Smooth muscle cell (in vitro differentiated cells): ENCODE measurements at regions not wholly inside any gene's neighbourhood (a gene's known extent, or its start where the extent isn't known, plus 50 kb on each side); places are given as distances from the start of the nearest gene placed in this dataset.

Source experiments
- DNase-seq: peaks from one replicate; lab custom pipeline; 2025; ENCODE audit not compliant: unreplicated experiment; lab: John Stamatoyannopoulos, UW
- H2AFZ ChIP-seq: fragments of 200-600 bp; sonication (generic); 2 replicates; pipeline ENCODE4 v1.6.0; 2016; ENCODE audit warnings: antibody characterized with exemption, low read depth, mild to moderate bottlenecking
- H3F3A ChIP-seq: fragments of 200-600 bp; sonication (generic); 2 replicates; pipeline ENCODE4 v1.6.0; 2017; ENCODE audit warnings: antibody characterized with exemption, low read depth
- H3K27ac ChIP-seq: fragments of 200-600 bp; sonication (generic); 2 replicates; pipeline ENCODE4 v1.5.1; 2016; ENCODE audit warnings: low read depth, mild to moderate bottlenecking
- H3K27me3 ChIP-seq: fragments of 200-600 bp; sonication (generic); 2 replicates; pipeline ENCODE4 v1.6.1; 2016; ENCODE audit warnings: low read depth, mild to moderate bottlenecking
- H3K36me3 ChIP-seq: fragments of 200-600 bp; sonication (generic); 2 replicates; pipeline ENCODE4 v1.5.1; 2016; ENCODE audit warnings: low read depth
- H3K4me1 ChIP-seq: fragments of 200-600 bp; sonication (generic); 2 replicates; pipeline ENCODE4 v1.5.1; 2016; ENCODE audit warnings: low read depth
- H3K4me2 ChIP-seq: fragments of 200-600 bp; sonication (generic); 2 replicates; pipeline ENCODE4 v1.6.0; 2016; ENCODE audit warnings: mild to moderate bottlenecking
- H3K4me3 ChIP-seq: fragments of 200-600 bp; sonication (generic); 2 replicates; pipeline ENCODE4 v1.5.1; 2016; ENCODE audit warnings: mild to moderate bottlenecking
- H3K79me2 ChIP-seq: fragments of 200-600 bp; sonication (generic); 2 replicates; pipeline ENCODE4 v1.6.0; 2016; ENCODE audit warnings: low read depth, mild to moderate bottlenecking
- H3K9ac ChIP-seq: fragments of 200-600 bp; sonication (generic); 2 replicates; pipeline ENCODE4 v1.6.0; 2016; ENCODE audit warnings: low read depth
- H3K9me3 ChIP-seq: fragments of 200-600 bp; sonication (generic); replicated peaks from 2 replicates; pipeline ENCODE4 v1.5.1; 2016; ENCODE audit warnings: low read depth
- H4K20me1 ChIP-seq: fragments of 200-600 bp; sonication (generic); 2 replicates; pipeline ENCODE4 v1.6.0; 2016; ENCODE audit warnings: low read depth
- WGBS: methylation state at CpG from one replicate; pipeline ENCODE4 v1.1.7; 2016; ENCODE audit warnings: low lambda C conversion rate; 5-methylcytosine and 5-hydroxymethylcytosine counted together
- TF ChIP-seq, protein P1 (sequence below): fragments of 200-600 bp; sonication (generic); IDR thresholded peaks from 2 replicates; pipeline ENCODE4 v1.5.1; 2017; ENCODE audit warnings: borderline replicate concordance, mild to moderate bottlenecking, antibody characterized with exemption; ENCODE audit not compliant: insufficient read depth, poor library complexity, severe bottlenecking

DNA sequence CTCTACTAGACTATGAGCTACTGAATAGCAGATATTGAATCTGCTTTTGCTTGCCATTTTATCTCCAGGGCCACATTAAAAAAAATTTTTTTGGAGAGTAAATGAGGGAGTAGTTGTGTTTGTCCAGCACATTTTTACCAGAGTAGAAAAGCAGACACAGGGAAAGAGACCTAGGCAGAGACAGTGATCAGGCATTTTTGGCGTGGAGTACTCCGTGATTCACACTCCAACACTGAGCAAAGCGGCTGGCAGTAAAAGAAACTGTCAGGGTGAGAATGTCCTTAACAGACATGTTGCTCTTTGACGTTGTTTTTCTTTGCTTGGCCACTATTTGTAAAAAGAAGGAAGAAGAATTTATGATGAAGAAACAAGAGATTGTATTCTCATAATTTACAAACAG, 304.0 kb downstream of the TDRD3 start:
- H3K4me3 ChIP-seq = no peak overlapping the region
- peaks cover 7% of the 10 kb centered on the region for H3K27me3 ChIP-seq
- no peaks in the 10 kb centered on the region for H3K79me2 ChIP-seq
- H3K9me3 ChIP-seq = no peaks in the 10 kb centered on the region
- TF ChIP-seq, protein P1, sequence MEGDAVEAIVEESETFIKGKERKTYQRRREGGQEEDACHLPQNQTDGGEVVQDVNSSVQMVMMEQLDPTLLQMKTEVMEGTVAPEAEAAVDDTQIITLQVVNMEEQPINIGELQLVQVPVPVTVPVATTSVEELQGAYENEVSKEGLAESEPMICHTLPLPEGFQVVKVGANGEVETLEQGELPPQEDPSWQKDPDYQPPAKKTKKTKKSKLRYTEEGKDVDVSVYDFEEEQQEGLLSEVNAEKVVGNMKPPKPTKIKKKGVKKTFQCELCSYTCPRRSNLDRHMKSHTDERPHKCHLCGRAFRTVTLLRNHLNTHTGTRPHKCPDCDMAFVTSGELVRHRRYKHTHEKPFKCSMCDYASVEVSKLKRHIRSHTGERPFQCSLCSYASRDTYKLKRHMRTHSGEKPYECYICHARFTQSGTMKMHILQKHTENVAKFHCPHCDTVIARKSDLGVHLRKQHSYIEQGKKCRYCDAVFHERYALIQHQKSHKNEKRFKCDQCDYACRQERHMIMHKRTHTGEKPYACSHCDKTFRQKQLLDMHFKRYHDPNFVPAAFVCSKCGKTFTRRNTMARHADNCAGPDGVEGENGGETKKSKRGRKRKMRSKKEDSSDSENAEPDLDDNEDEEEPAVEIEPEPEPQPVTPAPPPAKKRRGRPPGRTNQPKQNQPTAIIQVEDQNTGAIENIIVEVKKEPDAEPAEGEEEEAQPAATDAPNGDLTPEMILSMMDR = no peak
- WGBS = 46% methylated on average over 4 of the region's 4 CpGs
- no peak overlapping the region for H3K4me2 ChIP-seq
- no peak for DNase-seq
- no peak overlapping the region for H3K27ac ChIP-seq
- H3K4me1 ChIP-seq = peaks cover 4% of the 10 kb centered on the region
- no peaks in the 10 kb centered on the region for H3K36me3 ChIP-seq
- no peaks in the 10 kb centered on the region for H3F3A ChIP-seq
- no peak overlapping the region for H2AFZ ChIP-seq
- H3K9ac ChIP-seq = no peak overlapping the region
- H4K20me1 ChIP-seq = no peaks in the 10 kb centered on the region

DNA sequence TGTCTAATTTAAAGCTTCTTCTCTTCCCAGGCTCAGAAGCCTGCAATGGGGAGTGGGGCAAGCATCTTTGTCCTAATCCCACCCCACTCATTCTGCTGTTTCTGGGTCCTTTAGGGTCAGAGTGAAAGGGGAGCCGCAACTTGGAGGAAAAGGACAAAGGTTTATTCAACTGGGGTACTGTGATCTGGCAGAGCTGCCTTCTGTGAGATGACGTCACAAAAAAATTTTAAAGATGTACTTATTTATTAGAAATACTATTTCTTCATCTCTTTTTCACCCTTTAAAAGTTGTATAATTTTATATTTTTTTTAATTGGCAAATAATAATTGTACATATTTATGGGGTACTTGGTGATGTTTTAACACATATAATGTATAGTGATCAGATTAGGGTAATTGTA, 302.6 kb downstream of the TDRD3 start:
- Histone ChIP-seq H4K20me1 (no peaks in the 10 kb centered on the region), H3K9me3 (no peaks in the 10 kb centered on the region), H3K27ac (no peak overlapping the region), H3K79me2 (no peaks in the 10 kb centered on the region), H3F3A (no peaks in the 10 kb centered on the region), H2AFZ (no peak overlapping the region), H3K4me1 (peaks cover 4% of the 10 kb centered on the region), H3K4me3 (no peak overlapping the region), H3K36me3 (no peaks in the 10 kb centered on the region), H3K9ac (no peak overlapping the region), H3K27me3 (peaks cover 7% of the 10 kb centered on the region), H3K4me2 (no peak overlapping the region)
- TF ChIP-seq, protein P1 = no peak
- WGBS = 88% methylated on average over 2 of the region's 2 CpGs
- no peak for DNase-seq

DNA sequence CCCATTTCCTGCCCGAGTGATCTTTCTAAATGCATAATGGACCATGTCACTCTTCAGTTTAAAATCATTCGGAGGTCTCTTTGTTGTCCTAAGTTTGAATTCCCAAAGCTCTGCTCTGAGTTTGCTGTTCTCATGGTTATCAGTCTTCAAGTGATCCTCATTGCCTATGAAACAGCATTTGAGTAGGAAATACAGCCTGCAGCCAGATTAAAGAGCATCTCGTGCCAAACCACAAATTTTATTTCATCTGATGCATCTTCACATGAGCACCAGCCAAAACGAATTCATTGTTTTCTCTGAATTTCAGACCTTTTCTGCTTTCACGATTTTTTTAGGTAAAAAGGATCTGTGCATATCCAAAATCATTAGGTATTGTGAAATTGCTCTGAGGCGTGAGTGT, 299.6 kb downstream of the TDRD3 start:
- no peak overlapping the region for H3K4me2 ChIP-seq
- H2AFZ ChIP-seq = no peak overlapping the region
- H4K20me1 ChIP-seq = no peaks in the 10 kb centered on the region
- H3K4me3 ChIP-seq = no peak overlapping the region
- peaks cover 7% of the 10 kb centered on the region for H3K27me3 ChIP-seq
- TF ChIP-seq, protein P1 = no peak
- H3K9ac ChIP-seq = no peak overlapping the region
- no peaks in the 10 kb centered on the region for H3K9me3 ChIP-seq
- H3K36me3 ChIP-seq = no peaks in the 10 kb centered on the region
- WGBS = 58% methylated on average over 6 of the region's 6 CpGs
- H3F3A ChIP-seq = no peaks in the 10 kb centered on the region
- DNase-seq = no peak
- H3K27ac ChIP-seq = no peak overlapping the region
- peaks cover 4% of the 10 kb centered on the region for H3K4me1 ChIP-seq
- H3K79me2 ChIP-seq = no peaks in the 10 kb centered on the region

DNA sequence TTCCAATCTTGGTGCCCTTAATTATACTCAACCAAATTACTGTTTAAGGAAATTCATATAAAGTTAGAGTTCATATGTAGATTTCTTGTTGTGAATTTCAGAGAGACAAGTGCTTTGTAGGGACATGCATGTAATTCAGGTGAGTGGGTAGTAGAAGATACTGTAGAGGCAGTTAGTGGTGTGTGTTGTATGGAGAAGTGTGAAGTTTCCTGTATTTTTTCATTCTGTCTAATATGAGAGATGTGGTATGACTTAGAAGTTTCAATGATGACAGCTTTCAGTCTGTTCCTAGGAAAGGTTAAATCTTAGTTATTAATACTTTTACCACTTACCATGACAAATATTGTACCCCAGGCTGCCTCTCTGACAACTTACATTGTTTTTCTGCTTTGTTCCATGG, 294.2 kb downstream of the TDRD3 start:
- H3K79me2 ChIP-seq = no peaks in the 10 kb centered on the region
- H3K27me3 ChIP-seq = no peaks in the 10 kb centered on the region
- no peak for DNase-seq
- no peak overlapping the region for H3K4me2 ChIP-seq
- no peak overlapping the region for H3K4me3 ChIP-seq
- no peaks in the 10 kb centered on the region for H3K9me3 ChIP-seq
- no peaks in the 10 kb centered on the region for H3K4me1 ChIP-seq
- H4K20me1 ChIP-seq = no peaks in the 10 kb centered on the region
- H3F3A ChIP-seq = no peaks in the 10 kb centered on the region
- no peaks in the 10 kb centered on the region for H3K36me3 ChIP-seq
- no peak overlapping the region for H3K9ac ChIP-seq
- H3K27ac ChIP-seq = no peak overlapping the region
- H2AFZ ChIP-seq = no peak overlapping the region
- TF ChIP-seq, protein P1 = no peak
